ENCODE measurements at regions not wholly inside any gene's neighbourhood (a gene's known extent, or its start where the extent isn't known, plus 50 kb on each side); places are given as distances from the start of the nearest gene placed in this dataset.

DNA sequence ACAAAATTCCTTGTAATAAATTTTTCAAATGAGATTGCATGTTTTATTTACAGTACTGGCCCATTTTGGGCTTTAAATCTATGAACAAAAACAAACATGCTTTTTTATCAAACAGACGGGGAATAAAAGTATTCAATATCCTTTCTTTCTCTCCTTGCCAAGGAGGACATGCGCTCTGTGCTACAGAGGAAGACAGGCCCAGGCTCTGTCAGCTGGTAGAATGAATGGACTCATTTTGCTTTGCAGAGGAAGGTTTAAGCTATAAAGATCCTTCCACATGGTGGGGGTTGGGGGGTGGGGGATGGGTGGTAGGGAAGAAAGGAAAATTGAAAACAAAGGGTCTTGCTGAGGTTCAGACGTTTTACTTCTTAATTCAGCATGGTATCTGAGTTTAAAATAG, 575.6 kb downstream of the INSC start:
- TF ChIP-seq POLR2A (IDR thresholded peaks at IDR 0.05; ENCODE audit: low read length) (no peak), GATA1 (IDR thresholded peaks at IDR 0.05; ENCODE audit: low read depth, low read length) (no peak)

Data from erythroblast (primary cell).